Activated T-cell treated with anti-CD3 and anti-CD28 coated beads, Interleukin-2, amount 50 U/mL, for 1 hour (primary cell): ENCODE measurements at regions not wholly inside any gene's neighbourhood (a gene's known extent, or its start where the extent isn't known, plus 50 kb on each side); places are given as distances from the start of the nearest gene placed in this dataset.

ENCODE experiments used
- DNase-seq: peaks from one replicate; pipeline ENCODE4 v3.0.0-alpha.2; 2020

DNA sequence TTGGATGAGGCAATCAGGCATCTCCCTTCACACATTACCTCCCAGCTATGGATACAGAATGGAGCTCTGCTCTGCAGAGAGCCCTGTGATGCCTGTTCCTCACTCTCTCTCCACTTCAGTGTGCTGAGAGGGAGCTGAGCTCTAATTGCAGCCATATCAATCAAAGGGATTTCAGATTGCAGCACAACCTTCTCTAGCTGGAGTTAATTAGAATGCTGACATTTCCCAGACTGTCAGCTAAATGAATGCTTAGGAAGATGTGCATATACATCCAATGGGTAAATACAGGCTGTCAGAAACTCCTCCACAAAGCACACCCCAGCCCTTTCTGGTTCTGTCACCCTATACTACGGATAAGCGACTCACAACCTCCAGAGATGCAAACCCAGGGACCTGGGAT lies 402.6 kb downstream of the EIPR1 start:
- DNase-seq: no peak

DNA sequence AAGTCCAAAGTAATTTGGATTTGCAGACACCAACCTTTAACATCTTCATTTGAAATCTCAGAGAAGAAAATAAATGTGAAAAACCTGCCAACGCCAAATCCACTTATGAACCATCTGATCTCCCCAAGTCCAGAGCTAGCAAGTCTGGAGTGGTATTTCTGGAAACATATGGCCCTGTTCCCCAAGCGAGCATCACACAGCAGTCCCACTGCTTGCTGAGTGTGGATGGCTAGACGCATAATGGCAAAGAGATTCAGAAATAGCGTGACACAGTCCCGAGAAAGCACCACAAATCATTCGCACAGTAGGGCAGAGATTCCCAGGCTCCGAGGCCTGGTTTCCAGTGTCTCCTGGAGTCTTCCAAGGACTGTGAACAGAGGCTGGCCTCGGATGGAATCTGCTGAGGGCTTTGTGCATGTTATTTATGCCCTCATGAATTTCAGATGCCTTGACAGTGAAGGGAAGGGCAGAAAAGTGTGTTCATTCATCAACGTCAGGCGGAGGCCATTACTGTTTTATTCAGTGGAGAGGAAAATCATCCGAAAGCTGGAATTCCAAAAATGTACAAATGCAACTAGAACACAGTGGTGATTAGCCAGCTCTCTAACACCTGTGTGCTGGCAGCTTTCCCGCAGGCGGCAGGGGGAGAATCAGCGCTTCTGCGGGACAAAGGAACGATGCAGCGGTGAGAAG lies 417.0 kb downstream of the EIPR1 start:
- DNase-seq: no peak

DNA sequence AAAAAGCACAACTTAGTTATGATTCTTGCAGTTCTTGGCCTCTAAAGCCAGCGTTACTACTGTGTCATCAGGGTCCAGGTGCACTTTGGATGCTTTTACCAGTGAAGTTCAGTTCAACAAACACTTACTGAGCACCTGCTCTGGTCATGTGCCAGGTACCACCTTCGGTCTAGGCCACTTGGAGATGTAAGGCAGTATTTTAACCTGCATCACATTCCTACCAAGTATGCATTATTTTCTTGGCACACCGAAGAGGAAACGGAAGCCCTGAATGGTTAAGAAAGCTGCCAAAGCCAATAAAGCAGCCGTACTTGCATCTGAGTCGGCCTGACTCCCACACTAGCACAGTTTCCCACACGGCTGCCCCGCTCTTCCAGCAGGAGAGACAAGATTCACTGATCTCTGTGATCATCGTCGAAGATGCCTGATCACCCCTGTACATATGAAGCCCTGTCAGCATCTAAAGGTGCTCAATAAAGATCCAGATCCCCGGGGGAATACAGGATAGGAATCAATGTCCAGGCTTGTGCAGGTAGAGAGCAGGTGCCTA lies 427.1 kb downstream of the EIPR1 start:
- DNase-seq: no peak

DNA sequence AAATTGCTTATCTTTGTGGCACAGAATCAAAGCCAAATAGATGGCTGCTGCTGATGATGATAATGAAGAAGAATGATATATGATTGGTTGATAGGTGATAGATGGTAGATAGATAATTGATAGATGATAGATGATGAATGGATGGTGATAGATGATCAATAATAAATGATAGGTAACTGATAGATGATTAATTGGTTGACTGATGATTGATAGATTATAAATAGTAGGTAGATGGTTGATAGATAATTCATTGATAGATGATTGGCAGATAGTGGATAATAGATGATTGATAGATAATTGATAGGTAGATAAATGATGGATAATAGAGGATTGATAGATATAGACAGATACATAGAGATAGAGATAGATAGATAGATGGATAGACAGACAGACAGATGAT lies 430.2 kb downstream of the EIPR1 start:
- no peak for DNase-seq

DNA sequence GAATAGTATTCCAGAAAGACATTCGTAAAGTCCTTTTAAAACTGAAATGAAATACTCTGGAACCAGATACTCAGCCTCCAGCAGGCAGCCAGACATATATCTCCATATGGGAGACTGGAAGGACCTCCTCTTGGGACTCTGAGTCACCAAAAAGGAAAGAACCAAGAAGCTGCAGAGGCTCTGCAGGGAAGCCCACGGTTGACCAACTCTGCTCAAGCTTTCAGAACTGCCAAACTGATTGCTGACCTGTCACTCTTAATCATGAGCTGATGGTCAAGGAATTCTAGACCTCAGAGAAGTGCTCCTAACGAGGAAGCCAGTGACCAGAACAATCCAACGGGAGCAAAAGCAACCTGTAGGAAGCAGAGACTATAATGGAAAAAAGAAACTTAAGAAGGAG lies 434.7 kb downstream of the EIPR1 start:
- DNase-seq: no peak

DNA sequence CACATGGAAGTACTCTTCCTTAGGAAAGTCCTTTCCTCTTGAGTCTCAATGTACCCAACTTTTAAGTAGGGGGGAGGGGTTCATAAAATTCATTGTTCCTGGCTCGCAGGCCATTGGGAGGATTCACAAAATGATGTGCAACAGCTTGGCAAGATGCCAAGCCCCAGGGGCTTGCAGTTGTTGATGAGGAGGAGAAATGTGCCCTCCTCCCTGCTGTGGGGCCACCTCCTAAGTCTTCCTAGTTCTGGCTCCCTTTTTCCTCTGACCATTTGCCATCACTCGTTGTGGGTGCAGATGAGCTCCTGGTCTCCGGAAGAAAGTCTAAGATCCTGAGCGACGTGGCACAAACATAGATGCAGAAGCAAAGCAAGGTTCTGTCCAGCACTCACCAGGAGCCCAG lies 435.4 kb downstream of the EIPR1 start:
- DNase-seq: no peak

DNA sequence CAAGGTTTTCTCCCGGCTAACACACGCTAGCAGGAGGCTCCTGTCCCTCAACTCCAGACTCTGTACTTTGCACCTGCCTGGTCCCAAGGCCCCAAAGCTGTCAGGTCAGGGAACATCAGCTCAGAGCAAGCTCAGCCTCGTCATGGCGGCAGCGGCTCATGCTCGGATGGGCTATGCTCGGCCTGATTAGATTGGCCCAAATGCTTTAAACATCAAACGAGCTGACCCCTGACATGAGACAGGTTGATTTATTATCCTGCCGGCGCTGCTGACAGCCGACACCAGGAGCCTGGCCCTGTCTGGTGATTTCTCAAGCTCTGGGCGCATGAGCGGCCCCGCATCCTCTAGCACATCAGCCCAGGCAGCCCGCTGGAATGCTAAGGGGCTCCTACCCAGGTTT lies 436.4 kb downstream of the EIPR1 start:
- no peak for DNase-seq

DNA sequence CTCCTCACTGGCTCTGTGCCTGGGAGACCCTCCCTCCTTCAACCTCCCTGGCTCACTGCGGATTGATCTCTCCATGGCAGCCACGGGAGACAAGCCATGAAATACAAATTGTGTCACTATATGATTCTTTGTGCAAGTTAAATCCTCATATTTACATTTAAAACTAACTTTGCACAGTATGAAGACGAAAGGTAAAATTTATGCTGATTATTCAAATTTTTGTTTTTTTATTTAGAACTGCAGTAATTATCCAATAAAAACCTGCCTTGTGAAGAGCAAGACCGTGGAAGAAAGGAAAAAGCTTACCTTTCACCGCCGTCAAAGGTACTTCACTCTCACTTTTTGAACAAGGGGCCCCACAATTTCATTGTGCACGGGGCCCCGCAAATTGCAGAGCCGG lies 436.9 kb downstream of the EIPR1 start:
- DNase-seq: no peak

DNA sequence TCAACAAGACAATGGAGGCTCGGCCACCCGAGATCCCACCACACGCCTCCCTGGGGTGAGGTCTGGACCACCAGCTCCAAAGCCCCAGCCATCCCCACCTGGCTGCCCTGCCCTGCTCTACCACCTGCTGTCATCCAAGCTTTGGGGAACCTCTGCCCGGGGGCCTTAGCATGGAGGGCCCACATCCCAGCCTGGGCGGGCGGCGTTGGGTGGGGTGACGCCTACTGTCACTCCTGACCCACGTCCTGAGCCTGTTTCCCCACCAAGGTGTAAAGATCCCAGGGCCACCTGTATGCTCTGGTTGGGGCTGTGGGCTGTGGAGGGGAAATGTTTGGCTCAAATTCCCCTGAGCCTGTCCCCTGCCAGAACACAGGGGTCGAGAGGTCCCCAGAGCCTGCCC lies 437.6 kb downstream of the EIPR1 start:
- DNase-seq: no peak

DNA sequence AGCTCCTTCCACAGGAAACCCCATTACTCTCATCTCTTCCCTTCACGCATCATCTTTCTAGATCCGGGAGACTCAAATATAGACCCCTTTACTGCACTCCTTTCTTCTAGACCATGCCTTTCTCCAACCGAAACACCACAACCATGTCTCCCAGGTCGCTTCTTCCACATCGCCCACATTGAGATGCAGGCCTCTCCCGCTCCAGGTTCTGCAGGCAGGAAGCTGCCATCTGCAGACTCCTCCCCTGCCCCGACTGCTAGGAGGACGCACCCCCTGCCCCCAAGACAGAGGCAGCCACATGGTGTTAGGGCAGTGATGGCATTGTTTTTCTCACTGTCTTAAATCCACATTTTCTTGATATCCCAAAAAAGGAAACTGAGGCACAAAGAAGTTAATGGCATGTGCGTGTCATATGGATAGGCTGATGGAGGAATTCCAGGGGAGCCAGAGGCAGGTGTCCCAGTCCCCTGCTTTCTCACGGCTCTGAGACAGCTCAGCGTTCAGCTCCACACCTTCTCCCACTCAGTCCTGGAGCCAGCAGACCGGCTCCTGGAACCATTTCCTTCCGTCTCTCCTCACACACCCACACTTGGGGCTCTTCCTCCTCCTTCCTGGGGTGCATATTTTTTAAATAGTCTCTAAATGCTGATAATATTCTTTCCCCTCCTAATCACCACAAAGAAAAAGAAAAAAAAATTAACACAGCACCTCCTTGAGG lies 438.4 kb downstream of the EIPR1 start:
- DNase-seq: no peak

DNA sequence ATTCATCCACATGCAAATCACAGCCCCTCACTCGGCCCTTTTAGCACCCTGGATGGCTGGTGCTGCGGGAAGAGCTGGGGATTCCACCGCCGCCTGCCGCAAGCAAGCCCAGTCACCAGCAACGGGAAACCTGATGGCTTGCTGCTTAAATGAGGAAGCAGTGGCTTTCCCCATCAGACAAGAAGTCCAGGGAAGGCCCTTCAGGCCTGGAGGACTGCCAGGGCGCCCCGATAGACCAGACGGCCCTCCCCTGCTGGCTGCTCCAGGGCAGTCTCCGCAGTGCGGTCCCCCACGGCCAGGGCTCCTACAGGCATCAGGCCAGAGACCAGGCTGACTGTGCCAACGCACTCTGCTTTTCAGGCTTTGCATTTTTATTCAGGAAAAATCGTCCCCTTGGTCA lies 439.1 kb downstream of the EIPR1 start:
- no peak for DNase-seq

DNA sequence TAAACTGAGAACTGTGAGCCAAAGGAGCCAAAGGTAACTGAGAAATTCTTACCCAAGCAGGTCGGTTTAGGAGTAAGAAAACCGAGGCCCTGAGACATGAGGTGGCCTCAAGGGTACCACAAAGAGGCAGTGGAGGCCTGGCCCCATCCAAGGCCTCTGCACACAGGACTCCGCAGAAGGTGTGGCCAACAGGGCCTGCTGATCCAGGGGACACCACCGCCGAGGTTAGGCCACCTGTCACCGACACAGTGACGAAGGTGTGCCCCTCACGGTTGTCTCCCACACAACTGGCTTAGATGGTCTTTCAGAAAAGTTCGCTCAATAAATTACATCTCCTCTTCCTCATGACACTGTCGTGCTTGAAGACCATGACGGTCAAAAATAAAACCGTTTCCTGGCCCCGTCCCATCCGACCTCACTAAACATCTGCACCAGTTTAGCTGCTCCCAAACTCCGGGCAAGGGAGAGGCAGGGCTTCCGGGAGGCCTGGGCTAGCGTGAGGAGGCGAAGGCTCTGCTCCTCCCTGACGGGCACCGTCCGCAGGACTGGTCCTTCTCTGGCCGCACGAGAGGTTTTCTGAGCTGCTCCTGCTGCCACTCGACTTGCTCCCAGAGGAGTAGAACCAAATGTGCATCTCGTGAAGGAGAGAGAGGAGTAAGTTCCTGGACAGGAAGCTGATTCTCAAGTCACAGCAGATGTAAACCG lies 442.0 kb downstream of the EIPR1 start:
- no peak for DNase-seq

DNA sequence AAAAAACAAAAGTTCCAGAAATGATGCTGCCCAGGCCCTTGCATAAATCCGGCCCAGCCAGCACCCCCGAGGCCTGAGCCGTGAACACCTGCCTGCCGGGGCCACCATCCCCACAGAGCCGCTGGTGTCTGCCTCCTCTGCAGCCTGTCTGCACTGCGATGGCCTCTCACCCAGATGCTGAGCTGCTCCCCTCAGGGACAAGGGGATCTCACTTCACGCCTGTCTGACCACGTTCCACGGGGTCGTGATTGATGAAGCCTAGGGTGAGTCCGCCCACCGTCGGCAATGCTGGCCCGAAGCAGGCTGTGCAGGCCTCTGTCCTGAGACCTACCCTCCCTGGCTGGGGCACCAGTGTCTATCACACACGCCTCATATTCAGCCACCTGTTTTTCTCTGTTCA lies 444.2 kb downstream of the EIPR1 start:
- DNase-seq: no peak

DNA sequence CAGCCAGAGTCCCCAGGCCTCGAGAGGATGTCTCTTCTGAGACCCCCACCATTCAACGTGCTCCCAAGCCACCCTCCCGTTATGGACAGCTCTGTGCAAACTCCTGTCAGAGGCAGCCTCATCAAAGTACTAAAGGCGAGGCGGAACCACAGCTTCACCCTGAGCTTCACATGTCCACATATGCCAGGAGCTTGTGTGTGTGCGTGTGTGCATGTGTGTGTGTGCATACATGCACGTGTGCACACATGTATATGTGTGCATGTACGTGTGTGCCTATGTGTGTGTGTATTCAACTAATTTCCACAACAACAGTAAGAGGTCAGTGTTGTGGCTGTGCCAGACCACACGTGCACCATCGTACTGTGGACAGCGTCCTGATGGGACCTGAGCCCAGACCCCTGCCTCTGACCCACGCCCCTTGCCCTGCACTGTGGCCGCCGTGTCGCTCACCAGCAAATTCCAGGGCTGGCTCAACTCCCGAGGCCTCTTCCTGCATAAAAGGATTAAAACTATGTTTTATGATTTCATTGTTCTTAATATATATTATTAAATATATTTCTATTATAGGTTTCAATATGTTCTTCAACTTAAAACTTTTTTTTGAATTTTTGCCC lies 444.8 kb downstream of the EIPR1 start:
- DNase-seq: no peak

DNA sequence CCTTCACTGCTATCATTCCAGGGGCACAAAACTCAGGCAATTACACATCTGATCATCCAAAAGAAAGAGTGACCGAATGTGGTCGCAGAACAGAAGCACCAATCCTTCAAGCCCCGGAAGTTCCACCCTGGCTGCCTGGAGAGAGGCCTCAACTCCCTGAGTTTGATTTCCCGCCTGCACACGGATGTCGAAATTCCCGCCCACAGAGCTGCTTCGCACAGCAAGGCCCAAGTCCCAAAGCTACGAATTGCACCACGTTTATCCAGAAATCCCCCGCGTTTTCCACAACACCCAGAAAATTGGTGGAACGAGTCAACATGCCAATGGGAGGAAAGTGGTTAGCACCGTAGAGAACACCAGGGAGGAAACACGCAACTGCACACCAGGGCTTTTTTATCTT lies 445.4 kb downstream of the EIPR1 start:
- no peak for DNase-seq

DNA sequence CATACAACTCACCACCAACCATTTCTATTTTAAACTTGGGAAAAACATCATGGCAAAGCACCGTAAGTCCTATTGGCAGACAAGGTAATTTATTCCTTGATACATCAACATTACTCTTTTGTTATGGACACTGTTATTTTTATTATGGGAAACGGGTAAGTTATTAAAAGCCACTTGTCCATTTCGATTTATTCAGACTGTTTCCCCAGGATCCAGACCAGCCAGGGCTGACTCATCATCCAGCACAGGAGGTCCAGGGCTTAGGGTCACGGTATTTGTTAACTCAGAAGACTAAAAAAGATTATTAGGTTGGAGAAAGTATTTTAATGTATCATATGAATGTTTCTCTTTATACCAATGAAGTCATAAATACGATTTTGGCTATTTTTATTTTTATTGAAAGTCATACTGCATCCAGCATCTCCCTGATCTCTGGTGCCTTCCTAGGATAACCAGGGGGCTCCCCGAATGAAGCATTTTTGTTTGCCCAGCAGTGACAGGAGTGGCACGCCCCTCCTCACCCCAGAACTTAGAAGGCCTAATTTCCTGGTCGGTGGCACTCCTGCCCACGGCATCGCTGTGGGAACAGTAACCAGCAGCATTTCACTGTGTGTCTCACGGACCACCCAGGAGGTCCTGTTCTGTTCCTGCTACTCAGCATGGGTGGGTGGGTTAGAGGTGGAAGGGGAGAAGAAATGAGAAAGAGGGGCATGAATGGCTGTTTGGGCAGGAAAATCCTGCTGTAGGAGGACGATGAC lies 446.1 kb downstream of the EIPR1 start:
- DNase-seq: no peak

DNA sequence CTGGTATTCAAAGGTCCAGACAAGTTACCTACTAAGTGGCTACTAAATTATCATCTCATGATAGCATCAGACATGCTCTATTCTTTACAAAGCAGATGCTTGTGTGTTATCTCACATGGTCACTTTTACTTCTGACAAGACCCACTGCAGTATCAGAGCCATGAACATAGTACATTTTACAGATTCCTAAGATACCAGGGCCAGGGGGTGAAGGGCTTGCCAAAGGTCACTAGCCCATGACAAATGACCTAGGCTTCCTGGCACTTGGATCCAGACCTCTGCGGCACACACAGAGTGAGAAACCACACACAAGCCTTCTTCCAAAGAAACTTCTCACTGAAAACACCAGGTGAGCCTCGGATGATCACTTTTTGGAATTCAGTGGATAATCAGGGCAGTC lies 446.8 kb downstream of the EIPR1 start:
- DNase-seq: no peak

DNA sequence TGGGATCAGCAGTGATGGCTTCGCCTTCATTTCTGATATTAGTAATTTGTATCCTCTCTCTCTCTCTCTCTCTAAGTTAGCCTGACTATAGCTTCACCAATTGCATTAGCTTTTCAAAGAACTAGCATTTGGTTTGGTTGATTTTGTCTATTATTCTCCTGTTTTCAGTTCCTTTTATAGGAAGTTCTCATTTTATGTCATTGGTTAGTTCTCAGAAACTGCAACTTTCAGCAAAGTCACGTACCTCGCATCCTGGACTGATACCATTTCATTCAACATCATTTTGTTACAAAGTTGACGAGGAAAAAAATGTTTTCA lies 450.8 kb downstream of the EIPR1 start:
- no peak for DNase-seq

DNA sequence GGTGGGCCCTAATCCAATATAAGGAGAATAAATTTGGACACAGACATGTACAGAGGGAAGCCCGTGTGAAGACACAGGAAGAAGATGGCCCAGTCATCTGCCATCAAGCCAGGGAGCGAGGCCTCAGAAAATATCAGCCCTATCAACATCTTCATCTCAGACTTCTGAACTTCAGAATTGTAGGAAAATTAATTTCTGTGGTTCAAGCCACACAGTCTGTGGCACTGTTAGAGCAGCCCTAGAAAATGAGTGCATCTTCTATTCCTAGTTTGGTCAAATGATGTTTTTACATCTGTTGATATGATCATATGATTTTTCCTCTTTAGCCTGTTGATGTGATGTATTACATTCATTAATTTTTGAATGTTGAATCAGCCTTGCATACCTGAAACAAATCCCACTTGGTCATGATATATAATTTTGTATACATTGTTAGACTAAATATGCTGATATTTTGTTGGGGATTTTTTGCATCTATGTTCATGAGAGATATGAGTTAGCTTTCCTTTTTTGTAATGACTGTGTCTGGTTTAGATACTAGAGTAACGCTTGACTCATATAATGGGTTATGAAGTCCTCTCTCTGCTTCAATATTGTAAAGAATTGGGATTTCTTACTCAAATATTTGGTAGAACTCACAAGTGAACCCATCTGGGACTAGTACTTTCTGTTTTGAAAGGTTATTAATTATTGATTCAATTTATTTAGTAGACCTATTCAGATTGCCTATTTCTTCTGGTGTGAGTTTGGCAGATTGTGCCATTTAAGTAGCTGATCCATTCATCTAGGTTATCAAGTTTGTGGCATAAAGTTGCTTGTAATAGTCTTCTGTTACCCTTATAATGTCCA lies 451.4 kb downstream of the EIPR1 start:
- DNase-seq: no peak

DNA sequence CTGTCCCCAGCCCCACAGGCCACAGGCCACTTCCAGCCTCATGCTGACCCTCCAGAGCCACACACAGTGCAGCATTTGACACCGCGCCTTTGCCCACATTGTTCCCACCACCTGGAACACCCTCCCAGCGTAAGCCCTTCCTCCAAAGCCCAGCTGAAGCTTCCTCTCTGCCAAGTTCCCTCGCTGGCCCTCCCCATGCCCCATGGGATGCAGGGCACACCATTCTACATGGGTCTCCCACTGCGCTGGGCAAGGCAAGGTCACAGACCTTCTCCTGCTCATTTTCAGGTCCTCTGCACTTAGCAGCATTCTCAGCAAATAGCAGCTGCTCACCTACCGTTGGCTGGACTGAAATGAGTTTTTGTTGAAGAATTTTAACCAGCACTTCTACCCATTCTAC lies 455.5 kb downstream of the EIPR1 start:
- no peak for DNase-seq

DNA sequence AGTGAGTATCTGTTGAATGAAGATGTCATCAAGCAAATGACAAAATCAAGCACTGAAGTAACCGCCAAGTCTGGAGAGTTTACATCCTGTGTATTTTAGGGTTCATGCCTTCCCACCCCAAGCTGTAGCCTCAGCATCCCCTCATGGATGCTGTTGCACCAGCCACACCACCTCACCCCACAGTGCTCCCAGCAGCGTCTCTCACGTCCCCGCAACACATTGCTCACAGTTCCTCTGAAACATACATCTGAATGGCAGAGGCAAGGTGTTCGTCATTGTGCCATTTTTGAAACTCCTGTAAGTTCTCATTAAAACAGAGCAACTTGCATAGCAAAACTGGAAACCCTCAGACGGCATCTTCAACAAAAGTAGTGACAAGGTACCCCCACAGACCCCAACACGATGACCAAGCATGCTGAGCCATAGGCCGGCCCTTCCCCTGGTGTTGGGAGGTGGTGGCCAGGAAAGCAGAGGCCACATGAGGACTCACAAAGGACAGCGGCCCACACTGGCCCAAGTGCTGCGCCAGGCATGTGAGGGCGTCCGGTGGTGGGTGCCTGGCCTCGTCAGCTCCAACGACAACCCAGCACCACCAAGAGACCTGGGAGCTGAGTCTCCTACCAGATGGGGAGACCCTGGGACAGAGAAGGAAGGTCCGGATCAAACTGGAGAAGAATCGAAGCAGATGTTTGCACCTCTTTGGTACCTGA lies 456.5 kb downstream of the EIPR1 start:
- DNase-seq: no peak
